Endometrial microvascular endothelial cells (primary cell): ENCODE measurements at regions not wholly inside any gene's neighbourhood (a gene's known extent, or its start where the extent isn't known, plus 50 kb on each side); places are given as distances from the start of the nearest gene placed in this dataset.

Source experiments
- in situ Hi-C: cut with HindIII; loops from 2 replicates; pipeline ENCODE4 v1.10.0; 2017; ENCODE audit warnings: low sequenced_read_pairs, low pct_unique_long_range_greater_than_20kb; ENCODE audit errors: inconsistent ontology term

DNA sequence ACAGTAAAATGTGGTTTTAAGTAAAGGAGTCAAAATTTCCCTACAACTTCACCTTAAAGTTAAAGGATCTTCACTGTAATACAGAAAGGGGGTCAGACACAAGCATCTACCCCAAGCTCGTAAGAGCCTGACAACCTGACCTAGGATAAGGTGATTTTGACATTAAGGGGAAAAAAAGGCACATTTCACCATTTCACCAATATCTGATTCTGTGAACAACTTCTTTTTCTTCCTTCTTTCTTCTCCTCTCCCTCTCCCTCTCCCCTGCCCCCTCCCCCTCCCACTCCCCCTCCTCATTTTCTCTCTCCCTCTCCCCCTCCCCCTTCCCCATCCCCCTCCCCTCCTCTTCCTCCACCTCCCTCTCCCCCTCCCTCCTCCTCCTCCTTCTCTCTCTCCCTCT, 796.7 kb upstream of the ARGLU1 start:
- in situ Hi-C loops = no loop called here

DNA sequence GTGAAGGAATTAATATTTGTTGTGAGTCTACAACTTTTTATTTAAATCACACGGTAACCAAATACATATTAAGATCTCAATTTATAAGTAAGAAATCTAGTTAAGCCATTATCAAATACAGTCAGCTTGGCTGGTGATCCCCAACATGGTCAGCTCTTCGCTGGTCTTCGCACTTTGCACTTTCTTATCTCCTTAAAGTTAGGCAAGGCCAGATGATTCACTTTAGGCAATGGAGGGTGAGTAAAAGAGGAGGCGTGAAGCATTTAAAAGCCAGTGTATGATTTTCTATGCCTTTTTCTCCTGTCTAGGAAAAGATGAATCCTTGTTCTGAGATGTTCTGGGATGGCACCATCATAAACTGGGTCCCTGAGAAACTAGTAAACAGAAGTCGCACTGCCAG, 793.7 kb upstream of the ARGLU1 start:
- in situ Hi-C loops = no loop called here

DNA sequence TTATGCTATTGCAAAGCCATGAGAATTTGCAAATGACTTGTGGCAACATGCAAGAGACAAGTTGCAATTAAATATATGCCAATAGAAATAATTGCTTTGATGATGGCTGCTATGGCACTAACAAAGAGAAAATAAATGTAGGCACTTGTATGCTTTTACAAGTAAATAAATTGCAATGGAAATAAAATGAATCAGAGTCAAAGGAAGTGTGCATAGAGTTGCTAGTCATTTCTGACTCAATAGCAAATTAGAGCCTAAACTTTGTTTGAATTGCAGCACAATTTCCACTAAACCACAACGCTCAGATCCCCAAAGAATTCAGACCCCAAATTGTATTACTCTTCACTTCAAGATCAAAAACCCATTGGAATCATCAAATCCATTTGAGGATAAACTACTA, 792.1 kb upstream of the ARGLU1 start:
- in situ Hi-C loops = no loop called here

DNA sequence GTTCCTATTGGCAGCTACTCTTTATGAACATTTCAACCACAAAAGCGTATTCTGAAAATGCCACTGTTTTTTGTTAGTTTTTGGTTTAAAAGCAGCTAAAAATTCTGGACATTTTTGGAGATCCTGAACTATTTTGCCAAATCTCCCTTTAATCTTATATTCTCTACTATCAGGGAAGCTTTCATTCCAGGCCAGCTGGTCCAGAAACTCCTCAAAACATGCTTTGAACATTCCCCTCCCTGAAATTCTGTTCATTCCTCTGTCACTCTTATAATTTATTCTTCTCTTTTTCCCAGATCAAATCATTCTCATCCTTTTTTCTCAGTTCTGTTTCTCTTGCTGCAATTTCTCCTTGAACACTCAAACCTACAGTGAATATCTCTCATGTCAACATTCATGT, 790.9 kb upstream of the ARGLU1 start:
- in situ Hi-C loops = no loop called here

DNA sequence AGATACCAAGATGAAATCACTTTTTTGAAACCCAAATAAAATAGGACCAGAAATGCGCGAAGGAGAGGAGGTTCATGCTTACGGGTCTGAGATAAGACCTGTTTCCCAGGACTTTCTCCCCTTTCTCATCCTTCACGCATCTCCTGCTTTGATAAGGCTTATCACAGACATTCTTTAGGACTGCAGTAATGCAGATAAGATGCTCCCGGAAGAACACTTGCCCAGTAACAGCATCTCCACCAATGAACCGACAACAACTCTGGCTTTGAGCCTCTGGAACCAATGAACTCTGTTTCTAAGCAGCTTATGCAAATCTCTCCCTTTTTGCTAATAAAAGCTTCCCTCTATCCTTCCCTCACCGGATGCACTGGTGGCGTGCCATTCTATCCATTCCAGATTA, 783.4 kb upstream of the ARGLU1 start:
- in situ Hi-C loops = no loop called here

DNA sequence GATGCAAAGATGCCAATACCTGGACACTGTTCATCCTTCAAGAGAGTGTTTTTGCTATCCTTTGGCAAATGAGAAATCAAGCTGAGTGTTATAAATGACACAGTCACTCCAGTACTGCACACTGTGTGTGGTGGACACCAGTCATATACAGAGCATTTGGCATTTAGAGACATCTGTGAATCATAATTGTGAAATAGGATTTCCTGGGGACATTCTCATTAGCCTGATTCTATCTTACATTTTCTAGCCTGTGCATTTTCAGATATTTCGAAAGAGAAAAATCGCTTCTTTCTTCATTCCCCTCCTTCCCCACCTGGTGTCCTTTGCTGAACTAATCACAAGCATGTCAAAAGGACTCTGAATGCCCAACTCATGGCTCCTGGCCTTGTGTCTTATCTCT, 781.0 kb upstream of the ARGLU1 start:
- in situ Hi-C loops = no loop called here

DNA sequence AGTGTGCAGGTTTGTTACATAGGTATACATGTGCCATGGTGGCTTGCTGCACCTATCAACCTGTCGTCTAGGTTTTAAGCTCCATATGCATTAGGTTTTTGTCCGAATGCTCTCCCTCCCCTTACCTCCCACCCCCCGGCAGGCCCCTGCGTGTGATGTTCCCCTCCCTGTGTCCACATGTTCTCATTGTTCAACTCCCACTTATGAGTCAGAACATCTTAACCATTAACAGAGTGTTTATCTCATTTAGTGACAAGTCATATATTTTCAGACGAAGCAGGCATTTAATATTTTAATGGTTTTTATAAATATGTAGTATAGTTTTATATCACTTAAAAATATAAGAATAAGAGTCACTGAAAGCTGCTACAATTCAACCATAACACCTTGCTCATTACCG, 780.5 kb upstream of the ARGLU1 start:
- in situ Hi-C loops = no loop called here

DNA sequence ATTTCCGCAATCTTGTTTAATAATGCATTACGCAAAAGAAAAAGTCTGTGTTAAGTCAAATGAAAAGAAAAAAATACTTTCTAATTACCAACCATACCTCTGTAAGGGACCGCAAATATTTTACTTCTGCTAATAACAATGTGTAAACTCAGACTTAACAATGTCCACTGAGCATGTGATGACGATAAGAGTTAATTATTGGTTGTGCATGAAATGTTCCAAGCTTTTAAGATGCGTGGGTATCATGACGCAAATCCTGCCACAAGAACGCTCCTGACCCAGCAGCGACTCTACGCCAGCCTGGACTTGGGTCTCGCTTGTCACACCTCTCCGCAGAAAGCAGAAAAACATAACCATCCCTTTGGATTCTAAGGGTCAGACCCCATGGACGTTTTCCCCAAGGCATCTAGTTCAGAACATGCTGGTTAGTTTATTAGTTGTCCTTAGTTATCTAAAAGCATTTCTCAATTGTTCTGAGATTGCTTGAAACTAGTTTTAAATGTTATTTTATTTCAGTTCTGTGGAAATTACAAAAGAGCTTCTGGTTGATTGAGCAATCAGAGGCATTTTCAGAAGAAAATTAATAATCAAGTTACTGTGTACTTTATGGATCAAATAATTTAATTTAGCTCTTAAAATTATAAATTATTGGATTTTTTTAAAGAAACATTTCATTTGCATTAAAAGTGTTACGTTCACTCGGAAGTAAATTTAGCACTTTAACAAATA, 779.9 kb upstream of the ARGLU1 start:
- in situ Hi-C loops = no loop called here

DNA sequence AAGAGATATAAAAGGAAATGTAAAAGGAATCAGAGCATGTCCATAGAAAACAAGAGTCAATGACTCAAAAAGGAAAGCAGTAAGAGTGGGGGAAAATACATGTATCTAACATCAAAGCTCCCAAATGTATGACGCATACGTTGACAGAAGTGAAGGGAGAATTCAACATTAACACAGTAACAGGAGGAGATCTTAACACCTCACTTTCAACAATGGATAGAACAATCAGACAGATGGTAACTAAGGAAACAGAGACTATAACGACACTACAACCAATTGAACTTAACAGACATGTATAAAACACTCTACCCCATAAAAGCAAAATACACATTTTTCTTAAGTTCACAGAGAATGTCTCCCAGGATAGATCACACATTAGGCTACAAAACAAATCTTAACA, 774.8 kb upstream of the ARGLU1 start:
- in situ Hi-C loops = no loop called here

DNA sequence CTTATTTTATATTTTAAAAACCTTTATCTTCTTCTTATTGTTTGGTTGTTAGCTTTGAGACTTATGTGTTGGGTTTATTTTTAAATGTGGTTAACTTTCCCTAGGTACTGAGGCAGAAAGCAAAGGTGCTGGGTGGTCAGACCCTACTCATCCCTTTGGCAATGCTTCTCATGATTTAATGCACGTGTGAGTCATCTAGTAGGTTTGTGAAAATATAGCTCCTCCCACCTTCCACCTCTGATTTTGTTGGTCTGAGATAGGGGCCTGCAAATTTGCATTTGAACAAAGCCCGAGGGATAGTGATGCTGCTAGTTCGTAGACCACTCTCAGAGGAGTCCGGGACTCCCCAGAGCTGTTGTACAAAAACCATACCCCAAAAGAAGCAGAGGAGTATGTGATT, 771.3 kb upstream of the ARGLU1 start:
- in situ Hi-C loops = no loop called here

DNA sequence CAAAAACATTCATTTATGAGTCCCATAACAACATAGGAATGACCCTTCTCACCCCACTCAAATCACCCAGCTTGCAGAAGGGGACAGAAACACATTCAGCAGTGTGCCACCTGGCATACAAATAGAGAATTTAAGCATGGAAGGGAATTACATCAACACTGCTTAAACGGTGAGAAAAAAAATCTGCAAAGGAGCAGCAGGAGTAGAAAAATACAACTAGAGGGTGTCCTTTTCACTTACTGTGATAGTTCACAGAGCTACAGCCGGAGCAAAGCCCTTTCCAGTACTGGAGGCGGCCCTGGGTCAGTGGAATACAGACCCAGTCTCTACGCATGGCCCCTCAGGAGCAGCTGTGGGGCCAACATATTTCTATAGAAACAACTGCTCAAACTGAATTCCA, 764.3 kb upstream of the ARGLU1 start:
- in situ Hi-C loops = no loop called here

DNA sequence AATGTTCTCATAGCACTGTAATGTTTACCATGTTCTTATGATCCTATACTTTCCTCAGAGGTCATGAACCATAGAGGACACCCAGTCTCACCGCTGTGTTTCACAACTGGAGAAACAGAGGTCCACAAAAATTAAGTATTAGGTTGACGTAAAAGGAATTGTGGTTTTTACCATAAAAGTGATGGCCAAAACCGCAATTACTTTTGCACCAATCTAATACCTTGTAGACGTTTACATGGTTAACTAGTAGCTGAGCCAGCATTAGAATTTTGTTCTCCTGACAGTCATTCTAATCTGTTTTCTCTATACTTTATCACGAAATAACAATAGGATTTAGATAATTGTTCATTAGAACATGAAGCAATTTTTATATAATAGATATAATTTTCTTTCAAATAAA, 763.4 kb upstream of the ARGLU1 start:
- in situ Hi-C loops = no loop called here

DNA sequence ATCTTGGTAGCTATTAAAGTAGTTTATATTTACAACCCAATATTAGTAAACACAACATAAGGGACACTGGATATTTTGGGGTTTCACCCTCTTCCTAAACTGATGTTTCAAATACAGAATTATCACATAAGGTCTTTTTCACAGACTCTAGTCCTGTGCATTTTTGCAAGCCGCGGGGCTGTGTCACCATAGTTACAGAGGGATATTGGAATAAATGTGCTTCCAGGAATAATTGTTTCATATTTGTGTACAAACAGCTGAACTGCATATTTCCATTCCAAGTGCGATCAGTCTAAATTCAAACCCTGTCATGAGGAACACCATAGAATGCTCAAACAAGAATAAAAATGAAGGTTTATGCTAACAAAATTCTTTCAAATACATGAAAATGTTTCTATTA, 762.5 kb upstream of the ARGLU1 start:
- in situ Hi-C loops = no loop called here

DNA sequence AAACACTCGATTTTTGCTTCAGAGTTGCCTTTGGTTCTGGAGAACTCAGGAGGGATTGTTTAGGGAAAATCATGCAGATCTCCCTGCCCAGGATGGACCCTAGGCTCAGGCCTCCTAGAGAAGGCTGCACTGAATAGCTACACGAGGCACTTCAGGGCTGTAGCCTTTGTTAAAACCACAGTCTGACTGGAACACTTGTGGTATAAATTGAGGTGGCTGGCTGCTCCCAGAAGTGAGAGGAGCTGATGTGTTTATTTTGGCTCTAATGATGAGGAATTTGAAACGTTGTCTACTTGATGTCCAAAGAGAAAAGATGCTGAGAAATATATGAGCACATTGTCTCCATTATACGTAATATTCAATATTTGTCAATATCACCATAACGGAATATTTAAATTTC, 762.1 kb upstream of the ARGLU1 start:
- in situ Hi-C loops = no loop called here

DNA sequence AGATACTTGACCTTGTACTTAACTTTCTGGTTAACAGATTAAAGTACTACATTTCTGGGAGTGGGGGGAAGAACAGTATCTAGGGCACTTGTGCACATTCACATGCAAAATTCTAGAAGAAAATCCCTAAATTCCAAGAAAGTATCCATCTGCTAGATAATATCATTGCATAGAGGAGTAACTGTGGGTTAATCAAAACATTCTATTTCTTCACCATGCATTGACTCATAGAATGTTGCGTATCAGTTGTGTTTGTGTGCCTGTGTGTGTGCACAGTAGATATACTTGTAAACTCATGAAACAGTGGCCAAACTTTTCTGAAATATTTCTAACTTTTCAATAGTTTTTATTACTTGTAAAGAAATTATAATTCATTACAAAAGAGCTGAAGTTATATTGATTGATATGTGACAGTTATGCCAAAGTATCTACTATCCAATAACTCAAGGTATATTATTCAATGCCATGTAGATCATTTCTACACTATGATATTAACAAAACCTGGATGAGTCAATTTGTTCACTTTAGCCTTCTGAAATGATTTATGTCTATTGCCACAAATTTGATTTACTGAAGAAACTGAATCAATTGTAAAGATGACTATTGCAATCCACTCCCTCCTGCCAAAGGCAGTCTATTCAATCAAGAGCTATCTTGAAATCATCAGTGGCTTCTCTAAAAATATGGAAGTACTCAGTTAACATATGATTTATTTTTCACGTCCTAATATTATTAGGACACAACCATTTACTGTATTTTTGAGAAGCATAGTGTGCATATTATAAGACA, 756.7 kb upstream of the ARGLU1 start:
- in situ Hi-C loops = no loop called here

DNA sequence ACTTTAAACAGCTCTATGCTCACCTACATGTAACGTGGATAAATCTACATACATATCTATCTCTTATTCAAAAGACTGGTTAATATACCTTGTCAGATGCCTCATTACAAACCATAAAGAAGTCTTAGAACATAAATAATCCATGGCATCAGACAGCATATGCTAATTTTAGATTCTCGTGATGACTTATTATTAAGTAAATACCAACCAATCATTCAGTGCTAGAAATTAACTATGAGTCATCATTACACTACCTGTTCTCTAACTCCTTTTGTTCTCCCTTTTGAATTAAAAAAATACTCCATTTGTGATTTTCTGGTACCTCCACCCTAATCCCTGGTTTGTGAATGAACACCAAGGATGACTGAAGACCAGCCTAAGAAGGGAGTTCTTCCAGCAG, 754.3 kb upstream of the ARGLU1 start:
- in situ Hi-C loops = no loop called here

DNA sequence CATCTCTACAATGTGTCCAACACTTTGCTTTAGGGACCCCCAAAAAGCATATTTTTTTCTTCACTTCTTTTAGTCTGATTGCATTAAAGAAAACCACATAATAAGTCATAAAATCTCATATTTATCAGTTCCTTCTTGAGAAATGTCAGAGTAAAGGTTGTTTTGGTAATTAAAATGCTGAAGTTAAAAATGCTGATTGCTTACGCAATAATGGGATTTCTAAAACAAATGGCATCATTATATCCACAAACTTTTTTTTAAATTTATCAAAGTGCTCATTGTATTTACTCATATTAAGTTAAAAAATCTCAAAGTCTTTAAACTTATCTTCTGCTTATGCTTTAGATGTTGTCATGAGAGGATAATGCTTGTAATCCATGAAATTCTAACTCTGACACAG, 737.2 kb upstream of the ARGLU1 start:
- in situ Hi-C loops = no loop called here

DNA sequence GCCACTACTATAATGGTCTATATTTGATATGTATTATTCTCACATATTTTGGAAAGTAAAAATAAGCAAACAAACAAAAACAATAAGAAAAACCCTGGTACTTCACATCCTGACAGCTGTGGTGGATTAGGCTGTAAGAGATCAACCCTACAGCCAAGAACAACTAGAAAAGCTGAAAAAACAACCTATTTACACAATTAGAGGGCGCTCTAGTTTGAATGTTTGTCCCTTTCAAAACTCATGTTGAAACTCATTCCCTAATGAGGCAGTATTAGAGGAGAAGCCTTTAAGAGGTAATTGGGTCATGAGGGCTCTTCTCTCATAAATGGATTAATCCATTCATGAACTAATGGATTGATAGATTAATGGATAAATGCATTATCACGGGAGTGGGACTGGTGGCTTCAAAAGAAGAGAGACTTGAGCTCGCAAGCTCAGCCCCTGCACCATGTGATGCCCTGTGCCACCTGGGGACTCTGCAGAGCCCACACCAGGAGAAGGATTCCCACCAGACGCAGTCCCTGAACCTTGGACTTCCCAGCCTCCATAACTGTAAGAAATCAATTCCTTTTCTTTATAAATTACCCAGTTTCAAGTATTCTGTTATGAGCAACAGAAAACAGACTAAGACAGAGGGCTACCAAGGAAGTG, 733.9 kb upstream of the ARGLU1 start:
- in situ Hi-C loops = no loop called here

DNA sequence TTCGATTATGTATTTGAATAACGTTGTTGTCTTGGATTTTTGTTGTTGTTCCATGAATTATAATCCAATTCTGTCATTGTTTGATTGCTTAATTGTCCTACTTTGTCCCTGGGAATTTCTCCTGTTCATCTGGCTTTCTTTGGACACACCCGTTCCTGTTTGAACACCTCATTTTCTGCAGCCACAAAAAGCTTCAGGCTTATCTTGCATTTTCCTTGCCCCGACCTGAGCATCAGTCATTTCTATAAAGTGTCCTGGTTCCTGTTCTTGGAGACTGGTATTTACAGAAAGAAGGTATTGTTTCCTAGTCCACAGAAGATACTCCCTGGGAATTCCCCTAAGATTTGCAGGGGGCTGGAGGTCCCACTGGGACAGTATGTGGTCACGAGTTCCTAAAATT, 731.8 kb upstream of the ARGLU1 start:
- in situ Hi-C loops = no loop called here

DNA sequence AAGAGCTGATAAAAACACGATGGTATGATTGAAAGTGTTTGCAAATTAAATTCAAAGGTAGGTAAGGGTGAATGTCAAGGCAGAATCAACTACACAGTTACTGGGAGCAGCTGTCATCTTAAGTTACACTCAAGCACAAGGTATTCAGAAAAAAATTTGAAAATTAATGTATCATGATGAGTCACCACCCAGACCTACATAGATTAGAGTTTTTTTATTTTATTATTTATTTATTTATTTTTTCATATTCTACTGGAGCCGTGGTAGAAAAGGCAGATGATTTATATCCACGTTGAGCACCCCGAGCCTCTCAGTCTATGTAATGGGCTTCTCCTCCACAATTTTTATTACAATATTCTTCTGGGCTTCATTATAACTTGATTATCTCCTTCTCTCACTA, 728.9 kb upstream of the ARGLU1 start:
- in situ Hi-C loops = no loop called here
